HG02884 (cell line): ENCODE measurements at regions not wholly inside any gene's neighbourhood (a gene's known extent, or its start where the extent isn't known, plus 50 kb on each side); places are given as distances from the start of the nearest gene placed in this dataset.
"Not testable (repeated sequence)": the region's sequence is repeated elsewhere in the genome, so short reads cannot be mapped to it uniquely, and the experiment has no call there.

Experiments
- ATAC-seq: cut with Tn5 transposase; IDR thresholded peaks from one replicate; pipeline ENCODE4 v1.9.1; 2021; ENCODE audit warnings: mild to moderate bottlenecking, moderate library complexity; ENCODE audit not compliant: unreplicated experiment

DNA sequence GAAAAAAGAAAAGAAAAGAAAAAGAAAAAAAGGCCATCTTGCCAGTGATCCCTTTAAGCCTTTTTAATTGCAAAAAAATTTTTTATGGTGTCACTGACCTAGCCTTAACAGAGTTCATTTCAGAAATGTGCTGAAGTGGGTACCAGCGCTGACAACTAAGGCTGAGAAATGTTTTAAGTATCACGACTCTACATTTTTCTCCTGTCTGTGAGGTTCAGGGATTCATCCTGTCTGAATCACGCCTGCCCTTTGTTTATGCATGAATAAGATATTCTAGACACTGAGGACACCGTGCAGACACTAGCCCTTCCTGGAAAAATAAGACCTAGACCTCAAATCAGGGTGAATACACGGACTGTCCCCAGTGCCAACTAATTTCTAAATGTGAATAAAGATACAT lies 154.4 kb upstream of the NOCT start:
- no peak for ATAC-seq

DNA sequence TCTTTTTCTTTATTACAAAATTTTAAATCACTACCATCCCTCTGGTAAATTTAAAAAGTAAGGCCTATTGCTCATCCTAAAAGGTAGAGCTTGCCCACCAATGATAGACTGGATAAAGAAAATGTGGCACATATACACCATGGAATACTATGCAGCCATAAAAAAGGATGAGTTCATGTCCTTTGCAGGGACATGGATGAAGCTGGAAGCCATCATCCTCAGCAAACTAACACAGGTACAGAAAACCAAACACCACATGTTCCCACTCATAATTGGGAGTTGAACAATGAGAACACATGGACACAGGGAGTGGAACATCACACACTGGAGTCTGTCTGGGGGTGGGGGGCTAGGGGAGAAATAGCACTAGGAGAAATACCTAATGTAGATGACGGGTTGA lies 155.2 kb upstream of the NOCT start:
- ATAC-seq, result not testable (repeated sequence)

- ATAC-seq, result no peak
Measured at GRCh38 chr4:138859254-138859653, 156.3 kb upstream of the NOCT start.

GRCh38 chr4:138858419-138858818 lies 157.2 kb upstream of the NOCT start:
- ATAC-seq, result no peak

DNA sequence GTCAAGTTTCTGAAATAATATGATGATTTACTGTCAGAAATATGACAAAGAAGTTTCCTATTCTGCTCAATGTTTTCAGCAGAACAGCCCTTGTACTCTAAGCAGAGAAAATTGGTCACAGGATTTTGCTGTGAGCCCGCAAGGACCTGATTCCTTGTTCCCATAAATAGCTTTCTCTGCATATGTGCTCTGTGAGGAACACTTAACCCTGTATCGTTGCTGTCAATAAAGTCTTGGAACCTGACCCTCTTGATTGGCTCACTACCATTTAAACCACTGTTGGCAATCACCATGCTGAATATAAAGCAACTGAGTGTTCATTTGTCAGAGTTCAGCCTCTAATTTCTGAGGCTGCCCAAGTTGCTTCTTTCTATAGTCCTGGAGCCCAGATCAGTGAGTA lies 158.2 kb upstream of the NOCT start:
- ATAC-seq, result no peak

DNA sequence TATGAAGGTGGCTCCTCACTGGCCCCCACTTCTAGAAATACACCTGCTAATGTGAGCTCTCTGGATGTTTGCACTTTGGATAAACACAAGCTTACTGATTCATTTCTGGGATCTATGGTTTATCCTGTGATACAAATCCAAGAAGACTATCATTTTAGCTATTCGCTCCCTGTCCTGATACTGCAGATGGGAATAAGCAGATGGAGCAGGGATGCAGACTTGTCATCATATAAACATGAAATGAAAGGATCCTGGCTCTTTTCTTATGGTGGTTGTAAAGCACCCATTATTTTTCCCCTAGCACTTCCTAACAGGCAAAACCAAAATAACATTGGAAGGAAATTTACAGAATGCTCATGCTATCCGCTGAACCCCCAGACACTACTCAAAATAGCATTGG lies 162.9 kb upstream of the NOCT start:
- ATAC-seq, result no peak

DNA sequence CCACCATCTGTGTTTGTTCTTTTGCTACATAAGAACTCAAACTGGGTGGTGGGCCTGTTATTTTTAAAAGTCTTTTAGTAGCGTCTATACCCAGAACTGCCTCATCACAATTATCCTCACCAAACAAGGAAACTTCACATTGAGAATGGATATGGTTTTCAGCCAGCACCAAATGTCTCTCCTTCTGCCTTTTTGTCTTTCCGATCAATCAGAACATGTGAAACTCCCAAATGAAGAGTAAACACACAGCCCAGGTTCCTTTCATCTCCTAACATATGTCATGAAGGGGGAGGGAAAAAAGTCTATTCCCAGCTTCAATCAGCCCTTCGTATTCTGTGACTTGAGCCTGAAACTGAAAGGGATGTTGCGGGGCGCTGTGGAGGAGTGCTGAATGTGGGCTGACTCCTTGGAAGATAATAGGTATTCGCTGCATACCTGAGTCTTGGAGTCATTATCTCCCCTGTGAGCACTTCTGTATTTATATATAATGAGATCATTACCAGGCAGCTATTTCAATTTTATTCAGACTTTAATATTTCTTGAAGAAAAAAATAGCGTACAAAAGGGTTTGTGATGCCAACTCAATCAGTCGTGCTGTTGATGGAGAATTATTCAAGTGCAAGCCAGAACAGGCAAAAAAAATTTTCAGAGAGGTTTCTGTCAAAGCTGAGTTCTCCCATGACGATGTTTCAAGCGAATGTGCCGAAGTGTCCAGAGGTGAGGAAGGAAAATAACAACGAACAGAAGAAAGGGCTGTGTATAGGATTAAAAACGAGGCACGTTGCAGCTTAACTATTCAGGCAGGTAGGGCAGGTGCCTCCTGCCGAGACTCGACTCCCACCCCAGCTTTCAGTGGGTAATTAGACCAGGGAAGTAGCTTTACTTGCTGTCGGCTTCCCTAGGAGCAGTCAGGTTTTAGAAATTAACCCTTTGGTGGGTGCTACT lies 163.9 kb upstream of the NOCT start:
- ATAC-seq, result no peak

DNA sequence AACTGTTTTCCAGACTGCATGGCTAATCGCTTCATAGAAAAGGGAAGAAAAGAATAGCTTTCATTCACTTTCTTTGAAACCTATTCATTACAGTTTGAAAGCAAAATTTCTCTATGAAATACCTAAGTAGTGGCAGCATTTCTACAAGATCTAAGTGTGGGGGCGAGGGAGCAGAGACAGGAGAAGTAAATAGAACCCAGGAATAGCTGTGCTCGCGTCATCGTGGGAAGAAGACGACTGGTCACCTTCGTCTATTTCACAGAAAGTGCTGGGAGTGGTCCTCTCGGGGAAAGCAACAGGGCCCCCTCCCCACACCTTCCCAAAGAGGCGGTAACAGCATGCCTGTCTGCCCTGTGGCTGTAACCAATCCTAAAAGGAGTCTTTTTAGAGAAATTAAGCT lies 169.9 kb upstream of the NOCT start:
- ATAC-seq, result no peak

DNA sequence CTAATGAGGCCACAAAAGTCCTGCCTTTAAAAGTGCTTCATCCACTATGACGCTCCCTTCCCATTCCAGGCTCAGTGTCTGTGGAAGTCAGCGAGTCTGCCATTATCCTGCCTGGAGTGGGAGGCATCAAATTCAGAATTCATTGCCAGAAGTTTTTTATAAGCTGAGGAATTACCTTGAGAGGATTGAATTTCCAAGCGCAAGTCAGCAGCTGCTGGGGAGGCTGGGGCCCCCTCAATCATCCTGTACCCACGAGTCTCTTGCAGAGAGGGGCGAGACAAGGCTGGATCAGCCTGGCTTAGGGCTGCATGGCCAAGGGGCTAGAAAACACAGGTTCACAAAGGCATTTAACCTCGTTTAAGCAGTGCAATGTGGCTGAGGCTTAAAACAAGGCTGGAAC lies 170.5 kb upstream of the NOCT start:
- no peak for ATAC-seq

DNA sequence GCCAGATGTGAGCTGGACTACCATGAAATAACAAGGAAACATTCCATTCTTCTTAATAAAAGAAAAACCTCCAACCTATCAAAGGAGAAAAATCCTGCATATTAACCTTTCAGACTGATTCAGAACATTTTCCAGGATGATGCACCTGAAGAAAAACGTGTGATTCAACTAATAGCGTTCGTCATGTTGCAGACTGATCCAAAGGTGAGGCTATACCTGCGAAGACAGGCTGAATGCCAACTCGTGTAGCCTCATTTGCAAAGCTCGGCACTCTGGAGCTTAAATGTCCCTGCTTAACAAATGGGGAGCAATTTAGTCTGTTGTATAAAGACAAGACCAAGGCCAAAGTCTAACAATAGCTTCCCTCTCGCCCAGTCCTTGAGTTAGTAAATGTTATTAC lies 172.0 kb upstream of the NOCT start:
- no peak for ATAC-seq

GRCh38 chr4:138841343-138841742 lies 174.2 kb upstream of the NOCT start:
- no peak for ATAC-seq

- no peak for ATAC-seq
Measured at GRCh38 chr4:138838251-138838650, 177.3 kb upstream of the NOCT start.

DNA sequence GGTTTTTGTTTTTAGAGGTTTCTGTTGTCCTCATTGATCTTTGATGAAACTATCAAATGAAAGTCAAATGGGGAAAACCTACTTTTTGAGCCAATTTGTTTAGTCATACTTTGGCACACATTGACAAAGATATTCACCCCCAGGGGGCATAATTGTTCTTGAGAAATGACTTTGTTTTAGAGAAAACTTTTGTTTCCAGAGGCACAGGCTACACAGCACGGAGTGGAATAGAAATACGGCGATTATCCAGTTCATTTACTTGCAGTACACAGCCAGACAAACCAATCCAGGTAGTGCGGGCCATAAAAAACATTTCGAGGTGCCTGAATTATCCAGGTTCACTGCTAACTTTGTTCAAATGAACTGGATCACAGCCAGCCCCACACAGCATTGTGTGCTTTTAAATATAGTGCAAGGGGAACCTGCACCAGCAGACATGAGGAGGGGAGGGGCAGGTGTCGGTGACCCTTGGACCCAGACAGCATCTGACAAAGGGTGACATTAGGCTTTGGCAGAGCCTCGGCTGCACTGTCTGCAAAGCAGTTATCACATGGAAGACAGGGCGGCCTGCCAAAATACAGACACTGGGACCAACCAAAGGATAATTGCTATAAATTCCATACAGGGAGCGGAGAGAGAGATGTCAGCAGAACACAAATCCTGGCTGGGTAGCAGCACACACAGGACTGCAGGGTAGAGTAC lies 179.6 kb upstream of the NOCT start:
- no peak for ATAC-seq

DNA sequence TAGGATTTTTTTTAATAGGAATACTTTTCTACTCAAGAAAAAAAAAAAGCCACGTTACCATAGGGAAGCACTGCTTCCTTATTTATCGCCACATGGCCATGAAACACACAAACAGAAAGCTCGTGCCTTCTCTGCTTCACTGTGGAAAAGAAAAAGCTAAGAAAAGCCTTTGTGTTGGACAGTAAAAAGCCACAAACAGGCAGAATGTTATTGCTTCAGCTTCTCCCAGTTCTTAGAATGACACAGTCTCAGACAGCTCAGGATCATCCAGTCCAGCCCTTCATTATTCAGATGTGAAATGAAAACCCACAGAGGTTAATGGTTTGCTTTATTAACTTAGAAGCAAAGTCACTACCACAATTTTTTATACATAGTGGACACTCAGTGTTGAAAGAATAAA lies 181.6 kb upstream of the NOCT start:
- ATAC-seq, result no peak

DNA sequence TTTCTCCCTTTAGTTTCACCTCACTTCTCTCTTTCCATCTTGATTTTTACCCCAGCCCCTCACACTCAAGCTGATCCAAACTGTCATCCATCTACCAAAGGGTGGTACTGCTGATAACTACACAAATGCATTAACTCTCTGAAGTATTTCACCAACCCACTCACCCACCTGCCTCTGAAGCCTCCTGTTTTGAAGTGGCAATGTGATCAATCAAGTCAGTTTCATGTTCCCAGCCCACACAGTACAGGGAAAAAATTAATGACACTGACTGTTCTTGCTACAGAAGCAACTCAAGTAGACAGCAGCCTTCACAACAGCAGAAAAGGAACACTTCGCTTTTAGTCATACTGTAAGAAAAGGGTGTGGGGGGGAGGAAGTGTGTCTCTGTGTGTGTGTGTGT lies 183.0 kb upstream of the NOCT start:
- no peak for ATAC-seq

GRCh38 chr4:138831948-138832347 lies 183.6 kb upstream of the NOCT start:
- no peak for ATAC-seq

DNA sequence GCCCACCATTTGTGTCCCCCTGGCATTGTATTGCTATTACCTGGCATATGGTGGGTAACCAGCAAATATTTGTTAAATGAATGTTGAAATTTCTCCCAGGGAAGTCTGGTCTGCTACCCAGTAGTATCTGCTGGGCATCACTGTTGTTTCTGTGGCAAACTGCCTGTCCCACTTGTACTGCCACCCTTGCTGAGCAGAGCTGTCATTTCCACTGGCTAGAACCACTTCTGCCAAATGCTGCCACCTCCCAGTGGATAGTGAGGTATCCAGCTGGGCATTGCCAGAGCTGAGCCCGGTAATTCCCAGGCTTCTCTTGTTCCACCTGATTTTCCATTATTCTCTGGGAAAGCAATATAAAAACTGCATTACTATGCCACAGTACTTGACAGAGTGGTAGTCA lies 186.7 kb upstream of the NOCT start:
- ATAC-seq, result no peak

GRCh38 chr4:138826754-138827153 lies 188.8 kb upstream of the NOCT start:
- ATAC-seq, result no peak

DNA sequence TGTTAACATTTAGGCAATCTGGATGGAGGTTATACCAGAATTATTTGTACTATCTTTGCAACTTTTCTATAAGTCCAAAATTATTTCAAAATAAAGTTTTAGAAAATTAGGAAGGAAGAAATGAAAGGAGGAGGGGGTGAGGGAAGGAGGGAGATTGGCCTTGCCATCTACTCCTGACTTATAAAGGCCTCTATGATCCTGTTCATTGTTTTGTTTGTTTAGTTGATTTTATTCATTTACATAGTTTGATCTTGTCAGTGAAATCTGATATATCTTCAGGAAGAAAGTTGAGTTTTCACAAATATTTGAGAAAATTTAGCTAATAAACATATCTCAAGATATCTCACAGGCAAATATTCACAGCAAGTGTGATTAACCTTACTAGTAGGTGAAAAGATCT lies 189.3 kb upstream of the NOCT start:
- ATAC-seq, result no peak

GRCh38 chr4:138821331-138821730 lies 194.2 kb upstream of the NOCT start:
- no peak for ATAC-seq

- ATAC-seq, result no peak
Measured at GRCh38 chr4:138816875-138817274, 198.7 kb upstream of the NOCT start.

- ATAC-seq, result no peak
Measured at GRCh38 chr4:138815811-138816210, 199.8 kb upstream of the NOCT start.
